GM19043 (cell line): ENCODE measurements at regions not wholly inside any gene's neighbourhood (a gene's known extent, or its start where the extent isn't known, plus 50 kb on each side); places are given as distances from the start of the nearest gene placed in this dataset.

Experiments
- ATAC-seq: cut with Tn5 transposase; IDR thresholded peaks from one replicate; pipeline ENCODE4 v1.9.1; 2021; ENCODE audit warnings: low read depth; ENCODE audit not compliant: unreplicated experiment

DNA sequence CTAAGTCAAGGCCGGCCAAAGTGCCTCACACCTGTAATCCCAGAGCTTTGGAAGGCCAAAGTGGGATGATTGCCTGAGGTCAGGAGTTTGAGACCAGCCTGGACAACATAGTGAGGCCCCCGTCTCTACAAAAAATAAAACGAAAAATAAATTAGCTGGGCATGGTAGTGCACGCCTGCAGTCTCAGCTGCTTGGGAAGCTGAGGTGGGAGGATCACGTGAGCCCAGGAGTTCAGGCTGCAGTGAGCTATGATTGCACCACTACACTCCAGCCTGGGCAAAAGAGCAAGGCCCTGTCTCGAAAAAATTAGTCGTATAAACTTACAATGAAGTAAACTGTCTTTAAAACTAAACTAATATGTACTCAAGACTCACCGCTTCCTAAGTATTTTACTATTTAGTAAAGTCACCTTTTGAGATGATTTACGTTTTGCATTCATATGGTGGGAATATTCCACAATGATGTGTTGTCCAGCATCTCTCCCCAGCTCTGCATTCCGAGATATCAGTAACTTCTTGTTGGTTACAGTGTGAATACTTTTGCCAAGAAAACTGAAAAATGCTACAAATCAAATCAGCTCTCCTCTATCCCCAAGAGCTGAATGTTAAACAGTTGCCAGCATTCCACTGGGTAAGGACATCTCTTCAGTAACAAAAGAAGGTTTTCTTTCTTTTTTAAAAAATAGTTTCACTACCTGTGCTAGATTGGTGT is 84.9 kb upstream of the C21orf91 start:
- ATAC-seq = no peak

DNA sequence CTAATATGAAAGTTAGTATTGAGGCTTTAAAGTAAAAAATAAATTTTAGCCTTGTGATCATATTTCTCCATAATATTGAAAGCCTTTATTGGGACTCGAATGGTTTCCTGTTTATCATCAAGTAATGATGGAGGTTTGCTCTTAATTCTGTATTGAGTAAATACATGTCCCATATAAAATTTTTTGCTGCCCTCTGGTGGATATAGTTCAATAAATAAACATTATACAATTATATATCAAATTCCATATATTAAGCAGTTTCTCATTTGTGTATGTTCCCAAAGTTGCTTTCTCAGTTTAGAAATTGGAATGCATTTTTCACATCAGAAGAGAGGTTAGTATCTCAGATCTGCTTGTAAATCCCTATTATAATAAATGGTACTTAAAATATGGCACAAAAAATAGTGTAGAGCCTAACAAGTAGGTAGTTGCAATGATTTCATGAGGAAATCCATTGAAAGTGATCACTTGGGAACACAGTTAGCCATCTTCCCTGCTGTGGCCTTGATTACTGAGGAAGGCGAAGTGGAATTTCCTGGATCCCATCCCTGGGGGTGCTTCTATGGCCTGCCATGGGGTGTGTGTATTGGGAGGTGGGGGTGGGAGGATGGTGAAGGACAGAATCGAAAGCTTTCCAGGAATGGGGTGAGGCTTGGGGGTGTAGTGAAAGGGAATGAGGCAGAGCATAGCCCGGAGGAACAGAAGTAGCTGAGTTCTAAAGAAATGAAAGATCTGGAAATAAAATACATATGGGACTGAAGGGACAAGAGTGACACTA is 84.1 kb upstream of the C21orf91 start:
- ATAC-seq = no peak

DNA sequence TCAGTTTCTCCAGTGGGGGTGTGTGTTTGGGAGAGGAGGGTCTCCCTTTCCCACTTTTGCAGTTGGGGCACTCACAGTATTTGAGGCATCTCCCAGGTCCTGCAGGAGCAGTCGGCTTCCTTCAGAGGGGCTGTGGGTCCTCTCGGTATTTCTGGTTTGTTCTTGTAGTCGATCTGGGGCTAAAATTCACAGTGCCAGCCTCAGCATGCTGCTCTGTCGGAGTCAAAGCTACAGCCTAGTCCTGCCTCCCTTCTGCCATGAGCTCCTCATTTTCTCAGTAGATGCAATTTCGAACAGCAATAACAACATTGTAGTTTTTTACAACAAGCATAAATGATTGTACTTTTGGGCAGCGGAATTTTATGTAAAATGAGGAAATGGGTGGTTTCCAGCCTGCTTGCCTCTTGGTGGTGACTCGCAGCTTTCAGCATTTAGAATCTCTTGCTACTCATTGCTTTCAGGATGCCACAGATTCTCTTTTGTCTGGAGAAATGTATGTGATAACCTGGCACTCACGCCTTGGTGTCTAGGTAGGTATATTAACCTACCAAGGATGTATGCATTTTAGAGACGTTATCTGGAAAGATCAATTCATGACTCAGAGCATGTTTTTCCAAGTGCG is 82.4 kb upstream of the C21orf91 start:
- ATAC-seq = no peak

DNA sequence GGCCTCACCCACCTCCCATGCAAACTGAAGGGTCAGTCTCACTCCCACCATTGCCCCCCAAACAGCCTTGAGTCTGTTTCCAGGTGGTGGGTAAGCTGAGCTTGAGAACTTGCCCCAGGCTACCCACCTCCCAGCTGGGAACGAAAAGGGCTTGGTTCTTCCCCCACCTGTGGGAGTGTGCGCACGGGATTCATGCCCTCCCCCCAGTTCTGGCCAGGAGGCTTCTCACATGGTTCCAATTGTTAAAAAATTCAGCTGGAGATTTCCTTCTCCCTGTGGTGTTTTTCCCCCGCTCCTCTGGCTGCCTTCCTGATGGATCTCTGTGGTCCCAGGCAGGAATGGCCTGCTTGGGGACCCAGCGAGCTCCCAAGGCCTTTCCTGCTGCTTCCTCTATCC is 81.8 kb upstream of the C21orf91 start:
- ATAC-seq = no peak

DNA sequence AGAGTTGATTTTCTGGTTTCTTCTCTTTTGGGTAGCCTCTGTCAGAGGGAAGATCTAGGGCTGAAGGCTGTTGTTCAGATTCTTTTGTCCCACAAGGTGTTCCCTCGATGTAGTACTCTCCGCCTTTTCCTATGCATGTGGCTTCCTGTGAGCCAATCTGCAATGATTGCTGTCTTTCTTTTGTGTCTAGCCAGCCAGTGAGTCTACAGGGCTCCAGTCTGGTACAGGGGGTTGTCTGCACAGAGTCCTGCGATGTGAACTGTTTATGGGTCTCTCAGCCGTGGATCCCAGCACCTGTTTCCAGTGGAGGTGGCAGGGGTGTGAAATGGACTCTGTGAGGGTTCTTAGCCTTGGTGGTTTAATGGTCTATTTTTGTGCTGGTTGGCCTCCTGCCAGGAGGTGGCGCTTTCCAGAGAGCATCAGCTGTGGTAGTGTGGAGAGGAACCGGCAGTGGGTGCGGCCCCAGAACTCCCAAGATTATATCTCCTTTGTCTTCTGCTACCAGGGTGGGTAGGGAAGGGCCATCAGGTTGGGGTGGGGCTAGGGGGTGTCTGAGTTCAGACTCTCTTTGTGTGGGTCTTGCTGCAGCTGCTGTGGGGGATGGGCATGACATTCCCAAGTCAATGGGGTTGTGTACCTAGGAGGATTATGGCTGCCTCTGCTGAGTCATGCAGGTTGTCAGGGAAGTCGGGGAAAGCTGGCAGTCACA is 81.3 kb upstream of the C21orf91 start:
- ATAC-seq = no peak

DNA sequence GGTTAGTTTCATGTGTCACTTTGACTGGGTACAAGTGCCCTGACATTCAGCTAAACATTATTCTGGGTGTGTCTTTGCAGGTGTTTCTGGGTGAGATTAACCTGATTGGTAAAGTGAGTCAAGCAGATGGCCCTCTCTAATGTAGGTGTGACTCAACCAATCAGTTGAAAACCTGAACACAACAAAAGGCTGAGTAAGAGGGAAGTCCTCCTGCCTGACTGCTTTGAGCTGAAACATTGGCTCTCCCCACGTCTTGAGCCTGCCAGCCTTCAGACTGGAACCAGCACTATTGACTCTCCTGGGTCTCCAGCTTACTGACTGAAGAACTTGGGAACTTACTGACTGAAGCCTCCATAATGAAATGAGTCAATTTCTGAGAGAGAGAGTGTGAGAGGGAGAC is 70.0 kb upstream of the C21orf91 start:
- no peak for ATAC-seq

DNA sequence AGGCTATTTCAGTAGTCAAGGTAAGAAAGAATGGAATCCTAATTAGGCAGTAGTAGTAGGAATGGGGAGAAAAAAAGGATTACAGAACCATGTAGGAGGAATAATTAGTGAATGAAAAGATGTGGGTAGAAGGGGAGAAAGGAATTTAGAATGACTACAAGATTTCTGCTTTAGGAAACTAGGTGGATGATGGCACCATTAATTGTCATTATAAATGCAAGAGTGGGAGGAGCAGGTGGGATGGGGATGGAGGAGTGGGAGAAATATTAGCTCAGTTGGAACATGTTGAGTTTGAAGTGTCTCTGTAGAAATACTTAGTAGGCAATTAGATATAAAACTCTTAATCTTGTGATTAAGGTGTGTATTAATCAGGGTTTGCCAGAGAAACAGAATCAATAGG is 50.0 kb upstream of the C21orf91 start:
- no peak for ATAC-seq
